Glutamatergic neuron (in vitro differentiated cells): ENCODE measurements at regions not wholly inside any gene's neighbourhood (a gene's known extent, or its start where the extent isn't known, plus 50 kb on each side); places are given as distances from the start of the nearest gene placed in this dataset.

ENCODE experiments used
- DNase-seq: peaks from one replicate; pipeline ENCODE4 v3.0.0; 2022
- H3K27ac Mint-ChIP-seq: one replicate; pipeline ENCODE4 v1.8.0; 2020; ENCODE audit warnings: mild to moderate bottlenecking, mixed read lengths, inconsistent platforms; ENCODE audit not compliant: unreplicated experiment
- H3K27me3 Mint-ChIP-seq: one replicate; pipeline ENCODE4 v1.8.0; 2020; ENCODE audit warnings: mild to moderate bottlenecking, moderate library complexity, mixed read lengths, inconsistent platforms; ENCODE audit not compliant: unreplicated experiment
- H3K36me3 Mint-ChIP-seq: one replicate; pipeline ENCODE4 v1.8.0; 2020; ENCODE audit warnings: mild to moderate bottlenecking, mixed read lengths, inconsistent platforms; ENCODE audit not compliant: unreplicated experiment
- H3K4me1 Mint-ChIP-seq: one replicate; pipeline ENCODE4 v1.8.0; 2020; ENCODE audit warnings: mild to moderate bottlenecking, low read depth, mixed read lengths, inconsistent platforms; ENCODE audit not compliant: unreplicated experiment
- H3K4me3 Mint-ChIP-seq: one replicate; pipeline ENCODE4 v1.8.0; 2020; ENCODE audit warnings: mild to moderate bottlenecking, mixed read lengths, inconsistent platforms; ENCODE audit not compliant: unreplicated experiment
- H3K9me3 Mint-ChIP-seq: one replicate; pipeline ENCODE4 v1.8.0; 2020; ENCODE audit warnings: mild to moderate bottlenecking, moderate library complexity, mixed read lengths, inconsistent platforms; ENCODE audit not compliant: unreplicated experiment
- CTCF ChIP-seq: fragments of 200-600 bp; sonication (generic); IDR thresholded peaks from one replicate; pipeline ENCODE4 v1.5.0; 2021; ENCODE audit not compliant: partially characterized antibody, unreplicated experiment

GRCh38 chr1:104387716-104388508, 638.2 kb downstream of the AMY1C start:
- Mint-ChIP-seq H3K27ac (no peak overlapping the region), H3K4me1 (no peaks in the 10 kb centered on the region)

GRCh38 chr1:104392552-104392951, 642.9 kb downstream of the AMY1C start:
- no peak overlapping the region for H3K4me3 Mint-ChIP-seq
- no peaks in the 10 kb centered on the region for H3K4me1 Mint-ChIP-seq
- H3K36me3 Mint-ChIP-seq = no peaks in the 10 kb centered on the region
- no peaks in the 10 kb centered on the region for H3K27me3 Mint-ChIP-seq
- no peaks in the 10 kb centered on the region for H3K9me3 Mint-ChIP-seq
- H3K27ac Mint-ChIP-seq = no peak overlapping the region
- no peak for TF ChIP-seq CTCF
- no peak for DNase-seq

More at GRCh38 chr1:104387716-104388508, 638.2 kb downstream of the AMY1C start:
- no peak for TF ChIP-seq CTCF
- Mint-ChIP-seq H3K4me3 (no peak overlapping the region), H3K27me3 (no peaks in the 10 kb centered on the region), H3K36me3 (no peaks in the 10 kb centered on the region), H3K9me3 (no peaks in the 10 kb centered on the region)
- no peak for DNase-seq

- Mint-ChIP-seq H3K9me3 (peaks cover 5% of the 10 kb centered on the region), H3K27ac (no peak overlapping the region), H3K36me3 (no peaks in the 10 kb centered on the region), H3K4me1 (peaks cover 19% of the 10 kb centered on the region), H3K27me3 (peaks cover 4% of the 10 kb centered on the region), H3K4me3 (no peak overlapping the region)
- no peak for DNase-seq
- peak; percentile 21 for TF ChIP-seq CTCF
Observed at GRCh38 chr1:104402178-104402577, 652.5 kb downstream of the AMY1C start.

- Mint-ChIP-seq H3K27me3 (peaks cover 4% of the 10 kb centered on the region), H3K27ac (no peak overlapping the region)
Observed at GRCh38 chr1:104403883-104404282, 654.2 kb downstream of the AMY1C start.

More at GRCh38 chr1:104403883-104404282, 654.2 kb downstream of the AMY1C start:
- H3K9me3 Mint-ChIP-seq = peaks cover 5% of the 10 kb centered on the region
- no peak for DNase-seq
- peaks cover 19% of the 10 kb centered on the region for H3K4me1 Mint-ChIP-seq
- H3K4me3 Mint-ChIP-seq = no peak overlapping the region
- TF ChIP-seq CTCF = no peak
- H3K36me3 Mint-ChIP-seq = no peaks in the 10 kb centered on the region
